GM23338 (cell line): ENCODE measurements at regions not wholly inside any gene's neighbourhood (a gene's known extent, or its start where the extent isn't known, plus 50 kb on each side); places are given as distances from the start of the nearest gene placed in this dataset.

ENCODE experiments used
- ATAC-seq: fragments of 200-7000 bp; cut with Tn5 transposase; 3 replicates; pipeline ENCODE4 v1.9.1; 2020
- DNase-seq: peaks from one replicate; pipeline ENCODE4 v3.0.0-alpha.2; 2015; ENCODE audit warnings: low spot score
- H2AFZ ChIP-seq: fragments of 200-600 bp; sonication (generic); 2 replicates; pipeline ENCODE4 v1.8.0; 2016; ENCODE audit warnings: antibody characterized with exemption, mild to moderate bottlenecking, moderate library complexity
- H3F3A ChIP-seq: fragments of 200-600 bp; sonication (generic); replicated peaks from 2 replicates; pipeline ENCODE4 v1.8.0; 2017; ENCODE audit warnings: antibody characterized with exemption, mixed run types, low read depth
- H3K27ac ChIP-seq: fragments of 200-600 bp; sonication (generic); 2 replicates; pipeline ENCODE4 v1.6.1; 2016; ENCODE audit warnings: low read depth
- H3K27me3 ChIP-seq: fragments of 200-600 bp; sonication (generic); 2 replicates; pipeline ENCODE4 v1.8.0; 2016; ENCODE audit warnings: mild to moderate bottlenecking, mixed run types, moderate library complexity; ENCODE audit not compliant: insufficient read depth
- H3K36me3 ChIP-seq: fragments of 200-600 bp; sonication (generic); 2 replicates; pipeline ENCODE4 v1.8.0; 2016; ENCODE audit warnings: mild to moderate bottlenecking; ENCODE audit not compliant: insufficient read depth
- H3K4me1 ChIP-seq: fragments of 200-600 bp; sonication (generic); 2 replicates; pipeline ENCODE4 v1.8.0; 2016; ENCODE audit warnings: mild to moderate bottlenecking, moderate library complexity; ENCODE audit not compliant: insufficient read depth
- H3K4me2 ChIP-seq: fragments of 200-600 bp; sonication (generic); 2 replicates; pipeline ENCODE4 v1.7.1; 2017; ENCODE audit warnings: mixed run types
- H3K4me3 ChIP-seq: fragments of 200-600 bp; sonication (generic); 2 replicates; pipeline ENCODE4 v1.6.1; 2016; ENCODE audit warnings: mixed run types
- H3K79me2 ChIP-seq: fragments of 200-600 bp; sonication (generic); replicated peaks from 2 replicates; pipeline ENCODE4 v1.8.0; 2017; ENCODE audit warnings: mild to moderate bottlenecking; ENCODE audit not compliant: insufficient read depth
- H3K9me2 ChIP-seq: fragments of 200-600 bp; sonication (generic); 2 replicates; pipeline ENCODE4 v1.8.0; 2017; ENCODE audit not compliant: insufficient read depth
- H4K20me1 ChIP-seq: fragments of 200-600 bp; sonication (generic); replicated peaks from 2 replicates; pipeline ENCODE4 v1.8.0; 2017; ENCODE audit warnings: mild to moderate bottlenecking; ENCODE audit not compliant: insufficient read depth
- H3K27ac Mint-ChIP-seq: 2 replicates; pipeline ENCODE4 v1.8.0; 2020; ENCODE audit warnings: inconsistent platforms, mild to moderate bottlenecking, moderate library complexity, mixed read lengths
- H3K27me3 Mint-ChIP-seq: 3 replicates; pipeline ENCODE4 v1.8.0; 2022; ENCODE audit warnings: low read depth, mild to moderate bottlenecking, moderate library complexity, mixed read lengths, inconsistent platforms; ENCODE audit not compliant: insufficient read depth, poor library complexity
- H3K36me3 Mint-ChIP-seq: 3 replicates; pipeline ENCODE4 v1.8.0; 2021; ENCODE audit warnings: low read depth, mild to moderate bottlenecking, inconsistent platforms, moderate library complexity, mixed read lengths
- H3K4me1 Mint-ChIP-seq: 3 replicates; pipeline ENCODE4 v1.8.0; 2020; ENCODE audit warnings: mild to moderate bottlenecking, inconsistent platforms, mixed read lengths
- H3K4me3 Mint-ChIP-seq: 3 replicates; pipeline ENCODE4 v1.8.0; 2021; ENCODE audit warnings: moderate library complexity, mild to moderate bottlenecking, inconsistent platforms, mixed read lengths
- H3K9me3 Mint-ChIP-seq: 3 replicates; pipeline ENCODE4 v1.8.0; 2020; ENCODE audit warnings: moderate library complexity, mild to moderate bottlenecking, inconsistent platforms, mixed read lengths
- EZH2phosphoT487 ChIP-seq: fragments of 200-600 bp; sonication (generic); IDR thresholded peaks from one replicate; pipeline ENCODE4 v1.8.1; 2018; ENCODE audit warnings: antibody characterized with exemption; ENCODE audit not compliant: unreplicated experiment
- JUNB ChIP-seq: IDR thresholded peaks from one replicate; pipeline ENCODE4 v1.6.1; 2016; ENCODE audit warnings: antibody characterized with exemption; ENCODE audit not compliant: unreplicated experiment
- NANOG ChIP-seq: IDR thresholded peaks from 2 replicates; pipeline ENCODE4 v1.6.1; 2016; ENCODE audit warnings: antibody characterized with exemption, borderline replicate concordance
- STAT1 ChIP-seq: IDR thresholded peaks from one replicate; pipeline ENCODE4 v1.6.1; 2016; ENCODE audit warnings: antibody characterized with exemption; ENCODE audit not compliant: unreplicated experiment
- ZNF114 ChIP-seq: fragments of 250-450 bp; sonication (Bioruptor Pico); IDR thresholded peaks from 2 replicates; pipeline ENCODE4 v1.5.0; 2020; ENCODE audit warnings: mild to moderate bottlenecking, moderate library complexity
- TF ChIP-seq, protein P1 (sequence below): IDR thresholded peaks from one replicate; pipeline ENCODE4 v1.6.1; 2018; ENCODE audit warnings: antibody characterized with exemption; ENCODE audit not compliant: unreplicated experiment
- TF ChIP-seq, protein P2 (sequence below), 2 experiments: fragments of 200-600 bp in 1 of 2; sonication (generic) in 1 of 2; conservative IDR thresholded peaks; 2 replicates each; pipeline versions ENCODE4 v1.5.1 to v1.6.1; 2016 to 2017; ENCODE audit warnings: antibody characterized with exemption in 2 of 2, low read depth in 2 of 2, mild to moderate bottlenecking in 2 of 2, moderate library complexity in 1 of 2
- TF ChIP-seq, protein P3 (sequence below): IDR thresholded peaks from 2 replicates; pipeline ENCODE4 v1.6.1; 2016; ENCODE audit warnings: antibody characterized with exemption

DNA sequence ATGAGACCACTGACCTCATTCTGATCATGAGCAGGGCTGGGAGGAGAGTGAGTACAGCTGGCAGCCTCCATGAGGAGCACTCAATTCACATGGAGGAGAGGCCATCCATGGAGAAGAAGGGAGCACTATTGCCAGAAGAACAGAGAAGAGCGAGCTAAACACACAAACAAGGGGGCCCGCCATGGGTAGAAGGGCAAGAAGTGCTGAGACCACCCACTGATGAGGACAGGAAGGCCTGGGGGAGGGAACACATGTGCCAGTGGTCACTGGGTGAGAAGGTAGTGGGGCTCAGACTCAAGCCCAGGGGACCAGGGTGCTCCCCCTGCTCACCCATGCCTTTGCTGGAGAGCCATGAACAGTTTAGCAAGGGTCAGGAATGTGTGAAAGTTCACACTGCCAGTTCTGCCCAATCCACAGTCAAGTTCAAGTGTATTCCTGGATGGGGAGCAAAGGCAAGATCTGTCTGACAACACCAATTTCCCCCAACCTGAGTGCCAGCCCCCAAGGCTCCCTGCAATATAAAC, 57.7 kb downstream of the TTC32 start:
- Histone ChIP-seq H2AFZ (no peak overlapping the region), H3F3A (no peaks in the 10 kb centered on the region), H3K4me3 (no peak overlapping the region), H4K20me1 (no peaks in the 10 kb centered on the region), H3K4me1 (no peaks in the 10 kb centered on the region), H3K27ac (no peak overlapping the region), H3K4me2 (no peak overlapping the region), H3K9me2 (peaks cover 43% of the 10 kb centered on the region), H3K79me2 (no peaks in the 10 kb centered on the region), H3K27me3 (no peaks in the 10 kb centered on the region), H3K36me3 (no peaks in the 10 kb centered on the region)
- DNase-seq, result no peak
- TF ChIP-seq JUNB (no peak), EZH2phosphoT487 (no peak), NANOG (no peak), STAT1 (no peak), ZNF114 (CRISPR knock-in tag) (no peak)
- TF ChIP-seq, protein P1, sequence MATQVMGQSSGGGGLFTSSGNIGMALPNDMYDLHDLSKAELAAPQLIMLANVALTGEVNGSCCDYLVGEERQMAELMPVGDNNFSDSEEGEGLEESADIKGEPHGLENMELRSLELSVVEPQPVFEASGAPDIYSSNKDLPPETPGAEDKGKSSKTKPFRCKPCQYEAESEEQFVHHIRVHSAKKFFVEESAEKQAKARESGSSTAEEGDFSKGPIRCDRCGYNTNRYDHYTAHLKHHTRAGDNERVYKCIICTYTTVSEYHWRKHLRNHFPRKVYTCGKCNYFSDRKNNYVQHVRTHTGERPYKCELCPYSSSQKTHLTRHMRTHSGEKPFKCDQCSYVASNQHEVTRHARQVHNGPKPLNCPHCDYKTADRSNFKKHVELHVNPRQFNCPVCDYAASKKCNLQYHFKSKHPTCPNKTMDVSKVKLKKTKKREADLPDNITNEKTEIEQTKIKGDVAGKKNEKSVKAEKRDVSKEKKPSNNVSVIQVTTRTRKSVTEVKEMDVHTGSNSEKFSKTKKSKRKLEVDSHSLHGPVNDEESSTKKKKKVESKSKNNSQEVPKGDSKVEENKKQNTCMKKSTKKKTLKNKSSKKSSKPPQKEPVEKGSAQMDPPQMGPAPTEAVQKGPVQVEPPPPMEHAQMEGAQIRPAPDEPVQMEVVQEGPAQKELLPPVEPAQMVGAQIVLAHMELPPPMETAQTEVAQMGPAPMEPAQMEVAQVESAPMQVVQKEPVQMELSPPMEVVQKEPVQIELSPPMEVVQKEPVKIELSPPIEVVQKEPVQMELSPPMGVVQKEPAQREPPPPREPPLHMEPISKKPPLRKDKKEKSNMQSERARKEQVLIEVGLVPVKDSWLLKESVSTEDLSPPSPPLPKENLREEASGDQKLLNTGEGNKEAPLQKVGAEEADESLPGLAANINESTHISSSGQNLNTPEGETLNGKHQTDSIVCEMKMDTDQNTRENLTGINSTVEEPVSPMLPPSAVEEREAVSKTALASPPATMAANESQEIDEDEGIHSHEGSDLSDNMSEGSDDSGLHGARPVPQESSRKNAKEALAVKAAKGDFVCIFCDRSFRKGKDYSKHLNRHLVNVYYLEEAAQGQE, result no peak
- TF ChIP-seq, protein P2, sequence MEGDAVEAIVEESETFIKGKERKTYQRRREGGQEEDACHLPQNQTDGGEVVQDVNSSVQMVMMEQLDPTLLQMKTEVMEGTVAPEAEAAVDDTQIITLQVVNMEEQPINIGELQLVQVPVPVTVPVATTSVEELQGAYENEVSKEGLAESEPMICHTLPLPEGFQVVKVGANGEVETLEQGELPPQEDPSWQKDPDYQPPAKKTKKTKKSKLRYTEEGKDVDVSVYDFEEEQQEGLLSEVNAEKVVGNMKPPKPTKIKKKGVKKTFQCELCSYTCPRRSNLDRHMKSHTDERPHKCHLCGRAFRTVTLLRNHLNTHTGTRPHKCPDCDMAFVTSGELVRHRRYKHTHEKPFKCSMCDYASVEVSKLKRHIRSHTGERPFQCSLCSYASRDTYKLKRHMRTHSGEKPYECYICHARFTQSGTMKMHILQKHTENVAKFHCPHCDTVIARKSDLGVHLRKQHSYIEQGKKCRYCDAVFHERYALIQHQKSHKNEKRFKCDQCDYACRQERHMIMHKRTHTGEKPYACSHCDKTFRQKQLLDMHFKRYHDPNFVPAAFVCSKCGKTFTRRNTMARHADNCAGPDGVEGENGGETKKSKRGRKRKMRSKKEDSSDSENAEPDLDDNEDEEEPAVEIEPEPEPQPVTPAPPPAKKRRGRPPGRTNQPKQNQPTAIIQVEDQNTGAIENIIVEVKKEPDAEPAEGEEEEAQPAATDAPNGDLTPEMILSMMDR (conservative IDR thresholded peaks at IDR 0.05; ENCODE audit: low read depth in 2 of 2), result no peak
- Mint-ChIP-seq H3K27ac (no peak overlapping the region), H3K36me3 (no peaks in the 10 kb centered on the region), H3K27me3 (peaks cover 6% of the 10 kb centered on the region), H3K9me3 (peaks cover 9% of the 10 kb centered on the region; the same call in 1 of the 3 replicates), H3K4me3 (no peak overlapping the region), H3K4me1 (no peaks in the 10 kb centered on the region)
- no peak for ATAC-seq

DNA sequence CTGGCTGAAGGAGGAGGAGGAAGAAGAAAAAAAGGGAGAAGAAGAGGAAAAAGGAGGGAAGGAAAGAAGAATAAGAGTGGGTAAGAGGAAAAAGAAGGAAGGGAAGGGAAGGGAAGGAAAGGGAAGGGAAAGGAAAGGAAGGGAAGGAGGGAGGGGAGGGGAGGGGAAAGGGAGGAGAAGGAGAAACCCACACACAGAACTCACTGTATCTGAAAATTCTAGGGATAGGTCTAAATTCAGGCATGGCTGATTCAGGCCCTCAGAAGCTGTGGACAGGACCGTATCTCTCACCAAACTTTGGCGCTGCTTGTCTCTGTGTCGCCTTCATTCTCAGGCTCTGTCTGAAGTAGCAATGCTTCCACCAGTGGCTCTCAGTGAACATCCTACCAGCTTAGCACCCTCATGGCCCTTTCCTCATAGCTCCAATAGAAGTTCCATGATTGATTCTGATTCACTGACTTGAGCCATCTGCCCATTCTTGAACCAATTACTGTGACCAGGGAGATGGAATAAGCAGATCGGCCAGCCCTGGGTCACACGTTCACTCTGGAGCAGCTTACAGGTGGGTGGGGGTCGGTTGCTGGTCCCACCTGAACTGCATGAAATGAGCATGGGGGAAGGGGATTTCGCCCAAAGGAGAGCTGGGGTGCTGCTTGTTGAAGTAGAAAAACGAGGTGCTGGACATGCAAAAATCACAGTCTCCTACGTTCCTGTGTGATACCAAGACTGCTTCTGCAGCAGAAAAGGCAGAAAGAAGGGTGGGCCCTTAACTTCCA, 59.7 kb downstream of the TTC32 start:
- Histone ChIP-seq H3K9me2 (peaks cover 36% of the 10 kb centered on the region; the same call in 1 of the 2 replicates), H3K4me1 (no peaks in the 10 kb centered on the region), H3F3A (no peaks in the 10 kb centered on the region), H3K4me3 (no peak overlapping the region), H3K27me3 (no peaks in the 10 kb centered on the region), H3K79me2 (no peaks in the 10 kb centered on the region), H3K27ac (no peak overlapping the region), H2AFZ (no peak overlapping the region), H3K36me3 (no peaks in the 10 kb centered on the region), H3K4me2 (no peak overlapping the region), H4K20me1 (no peaks in the 10 kb centered on the region)
- TF ChIP-seq EZH2phosphoT487 (no peak), NANOG (no peak), JUNB (no peak), STAT1 (no peak)
- TF ChIP-seq, protein P1, result no peak
- TF ChIP-seq, protein P3, sequence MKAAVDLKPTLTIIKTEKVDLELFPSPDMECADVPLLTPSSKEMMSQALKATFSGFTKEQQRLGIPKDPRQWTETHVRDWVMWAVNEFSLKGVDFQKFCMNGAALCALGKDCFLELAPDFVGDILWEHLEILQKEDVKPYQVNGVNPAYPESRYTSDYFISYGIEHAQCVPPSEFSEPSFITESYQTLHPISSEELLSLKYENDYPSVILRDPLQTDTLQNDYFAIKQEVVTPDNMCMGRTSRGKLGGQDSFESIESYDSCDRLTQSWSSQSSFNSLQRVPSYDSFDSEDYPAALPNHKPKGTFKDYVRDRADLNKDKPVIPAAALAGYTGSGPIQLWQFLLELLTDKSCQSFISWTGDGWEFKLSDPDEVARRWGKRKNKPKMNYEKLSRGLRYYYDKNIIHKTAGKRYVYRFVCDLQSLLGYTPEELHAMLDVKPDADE, result no peak
- TF ChIP-seq, protein P2 (conservative IDR thresholded peaks at IDR 0.05; ENCODE audit: low read depth in 2 of 2), result no peak
- no peaks in the 10 kb centered on the region for H3K36me3 Mint-ChIP-seq
- no peaks in the 10 kb centered on the region for H3K4me1 Mint-ChIP-seq
- H3K4me3 Mint-ChIP-seq, result no peak overlapping the region
- 0 out of 3 replicates have a peak, but pooled peaks cover 7% of the 10 kb centered on the region for H3K9me3 Mint-ChIP-seq
- DNase-seq, result no peak
- H3K27me3 Mint-ChIP-seq, result peaks cover 6% of the 10 kb centered on the region
- ATAC-seq, result no peak
- H3K27ac Mint-ChIP-seq, result no peak overlapping the region
